ENCODE measurements at regions not wholly inside any gene's neighbourhood (a gene's known extent, or its start where the extent isn't known, plus 50 kb on each side); places are given as distances from the start of the nearest gene placed in this dataset.
"Not testable (repeated sequence)": the region's sequence is repeated elsewhere in the genome, so short reads cannot be mapped to it uniquely, and the experiment has no call there.

GRCh38 chr17:22044706-22045246 is 352.5 kb downstream of the KCNJ18 start:
- DNase-seq = not testable (repeated sequence)

- DNase-seq = not testable (repeated sequence)
Observed at GRCh38 chr17:22047521-22047920, 355.2 kb downstream of the KCNJ18 start.

- not testable (repeated sequence) for DNase-seq
Observed at GRCh38 chr17:22048226-22048625, 355.9 kb downstream of the KCNJ18 start.

GRCh38 chr17:22050766-22051165 is 358.4 kb downstream of the KCNJ18 start:
- not testable (repeated sequence) for DNase-seq

- not testable (repeated sequence) for DNase-seq
Observed at GRCh38 chr17:22052715-22053114, 360.4 kb downstream of the KCNJ18 start.

- DNase-seq = not testable (repeated sequence)
Observed at GRCh38 chr17:22056566-22056965, 364.2 kb downstream of the KCNJ18 start.

- not testable (repeated sequence) for DNase-seq
Observed at GRCh38 chr17:22075918-22076317, 383.6 kb downstream of the KCNJ18 start.

GRCh38 chr17:22088589-22088988 is 396.3 kb downstream of the KCNJ18 start:
- DNase-seq = peak; percentile 32

- DNase-seq = peak; percentile 81
Observed at GRCh38 chr17:22090263-22090935, 398.1 kb downstream of the KCNJ18 start.

- DNase-seq = not testable (repeated sequence)
Observed at GRCh38 chr17:22091041-22091679, 398.8 kb downstream of the KCNJ18 start.

GRCh38 chr17:22091840-22092239 is 399.5 kb downstream of the KCNJ18 start:
- not testable (repeated sequence) for DNase-seq

- not testable (repeated sequence) for DNase-seq
Observed at GRCh38 chr17:22095414-22095813, 403.1 kb downstream of the KCNJ18 start.

GRCh38 chr17:22099633-22100032 is 407.3 kb downstream of the KCNJ18 start:
- DNase-seq = not testable (repeated sequence)

- DNase-seq = no peak
Observed at GRCh38 chr17:22102177-22102576, 409.9 kb downstream of the KCNJ18 start.

- not testable (repeated sequence) for DNase-seq
Observed at GRCh38 chr17:22116720-22117119, 424.4 kb downstream of the KCNJ18 start.

- not testable (repeated sequence) for DNase-seq
Observed at GRCh38 chr17:22117401-22117800, 425.1 kb downstream of the KCNJ18 start.

GRCh38 chr17:22119016-22119415 is 426.7 kb downstream of the KCNJ18 start:
- not testable (repeated sequence) for DNase-seq

GRCh38 chr17:22119751-22120150 is 427.4 kb downstream of the KCNJ18 start:
- DNase-seq = not testable (repeated sequence)

- no peak for DNase-seq
Observed at GRCh38 chr17:22123536-22124281, 431.4 kb downstream of the KCNJ18 start.

GRCh38 chr17:22128171-22128570 is 435.8 kb downstream of the KCNJ18 start:
- no peak for DNase-seq

GRCh38 chr17:22128723-22129122 is 436.4 kb downstream of the KCNJ18 start:
- DNase-seq = peak; percentile 38

- not testable (repeated sequence) for DNase-seq
Observed at GRCh38 chr17:22129920-22130319, 437.6 kb downstream of the KCNJ18 start.

GRCh38 chr17:22131740-22132139 is 439.4 kb downstream of the KCNJ18 start:
- no peak for DNase-seq
